T-helper 2 cell treated with Interferon-gamma antibody and Interleukin-4, amounts not matched to agents 100 ng/mL and 5 ng/mL, for 36 hours (primary cell): ENCODE measurements at regions not wholly inside any gene's neighbourhood (a gene's known extent, or its start where the extent isn't known, plus 50 kb on each side); places are given as distances from the start of the nearest gene placed in this dataset.

Source experiments
- intact Hi-C: fragments of 100-400 bp; cut with micrococcal nuclease; formaldehyde crosslinking; loops from one replicate; pipeline ENCODE4 v1.15.1; 2023

GRCh38 chr13:34300559-34300958 is 482.6 kb downstream of the RFC3 start:
- intact Hi-C loops: no loop called here

DNA sequence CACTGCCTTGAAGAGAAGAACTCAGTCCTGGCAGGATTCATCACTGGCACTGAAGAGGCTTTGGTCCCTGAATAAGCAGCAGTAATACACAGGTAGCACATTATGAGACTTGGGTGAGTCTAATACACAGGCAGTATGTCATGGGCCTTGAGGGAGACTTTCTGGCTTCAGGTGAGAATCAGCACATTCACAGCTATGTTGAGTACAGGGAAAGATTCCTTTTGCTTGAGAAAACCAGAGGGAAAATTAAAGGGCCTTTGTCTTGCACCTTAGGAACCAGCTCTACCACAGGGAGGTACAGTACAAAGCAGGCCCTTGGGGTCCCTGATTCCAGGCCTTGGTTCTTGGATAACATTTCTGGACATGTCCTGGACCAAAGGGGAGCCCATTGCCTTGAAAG is 484.6 kb downstream of the RFC3 start:
- intact Hi-C loops: loop anchor here (2.0 kb wide), 1 partner anchor 32 kb away; no protein-coding TSS in a partner anchor

DNA sequence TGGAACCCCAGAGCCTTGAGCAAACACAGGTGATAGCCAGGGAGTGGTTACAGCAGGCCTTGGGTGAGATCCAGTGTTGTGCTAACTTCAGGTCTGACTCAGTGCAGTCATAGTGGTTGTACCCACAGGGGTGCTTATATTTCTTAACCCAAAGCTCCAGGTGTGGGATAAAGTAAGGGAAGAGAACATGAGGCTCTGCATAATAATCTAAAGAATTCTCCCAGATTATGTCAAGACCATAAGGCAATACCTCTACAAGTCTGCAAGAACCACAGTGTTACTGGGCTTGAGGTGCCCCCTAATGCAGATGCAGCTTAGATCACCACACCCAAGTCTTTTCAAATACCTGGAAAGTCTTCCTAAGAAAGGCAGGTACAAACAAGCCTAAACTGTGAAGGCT is 485.4 kb downstream of the RFC3 start:
- intact Hi-C loops: loop anchor here (2.0 kb wide), 1 partner anchor 31 kb away; no protein-coding TSS in a partner anchor

GRCh38 chr13:34307607-34308006 is 489.7 kb downstream of the RFC3 start:
- intact Hi-C loops: no loop called here

DNA sequence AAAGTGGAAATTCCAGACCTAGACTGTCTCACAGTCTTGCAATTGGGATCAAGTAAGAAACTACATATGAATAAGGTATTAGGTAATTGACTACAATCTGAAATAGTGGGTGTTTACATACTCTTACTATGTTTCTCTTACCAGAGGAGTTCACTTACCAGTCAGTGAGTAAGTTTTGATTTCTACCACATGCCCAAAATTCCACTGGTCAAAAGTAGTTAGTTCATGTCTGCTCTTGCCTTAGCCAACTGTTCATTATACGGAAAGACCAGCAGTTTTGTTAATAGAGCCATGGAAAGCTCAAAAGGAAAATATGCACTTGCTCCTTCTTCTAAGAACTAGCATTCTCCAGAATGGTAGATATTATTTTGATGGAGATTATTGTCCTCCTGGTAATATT is 490.8 kb downstream of the RFC3 start:
- intact Hi-C loops: no loop called here

GRCh38 chr13:34310539-34310938 is 492.6 kb downstream of the RFC3 start:
- intact Hi-C loops: no loop called here

GRCh38 chr13:34311251-34311650 is 493.3 kb downstream of the RFC3 start:
- intact Hi-C loops: no loop called here

DNA sequence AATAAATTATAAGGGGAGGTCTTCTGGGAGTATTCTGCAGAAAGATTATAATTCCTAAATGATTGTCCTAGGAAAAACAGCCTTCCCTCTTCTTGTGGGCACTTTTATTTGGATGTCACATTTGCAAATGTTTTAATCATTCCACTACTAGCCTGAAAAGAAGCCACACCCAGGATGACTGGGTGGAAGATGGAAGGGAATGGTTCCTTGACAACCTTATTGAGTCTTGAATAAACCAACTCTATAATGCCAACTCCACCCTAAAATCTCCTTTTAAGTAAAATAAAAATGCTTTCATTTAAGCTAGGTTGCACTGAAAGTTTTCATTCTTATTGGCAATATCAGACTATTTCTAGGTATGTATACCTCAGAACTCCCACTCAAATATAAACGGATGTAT is 494.6 kb downstream of the RFC3 start:
- intact Hi-C loops: no loop called here

GRCh38 chr13:34320084-34320483 is 502.1 kb downstream of the RFC3 start:
- intact Hi-C loops: no loop called here

GRCh38 chr13:34322014-34322742 is 504.2 kb downstream of the RFC3 start:
- intact Hi-C loops: no loop called here

GRCh38 chr13:34322743-34323074 is 504.8 kb downstream of the RFC3 start:
- intact Hi-C loops: no loop called here

DNA sequence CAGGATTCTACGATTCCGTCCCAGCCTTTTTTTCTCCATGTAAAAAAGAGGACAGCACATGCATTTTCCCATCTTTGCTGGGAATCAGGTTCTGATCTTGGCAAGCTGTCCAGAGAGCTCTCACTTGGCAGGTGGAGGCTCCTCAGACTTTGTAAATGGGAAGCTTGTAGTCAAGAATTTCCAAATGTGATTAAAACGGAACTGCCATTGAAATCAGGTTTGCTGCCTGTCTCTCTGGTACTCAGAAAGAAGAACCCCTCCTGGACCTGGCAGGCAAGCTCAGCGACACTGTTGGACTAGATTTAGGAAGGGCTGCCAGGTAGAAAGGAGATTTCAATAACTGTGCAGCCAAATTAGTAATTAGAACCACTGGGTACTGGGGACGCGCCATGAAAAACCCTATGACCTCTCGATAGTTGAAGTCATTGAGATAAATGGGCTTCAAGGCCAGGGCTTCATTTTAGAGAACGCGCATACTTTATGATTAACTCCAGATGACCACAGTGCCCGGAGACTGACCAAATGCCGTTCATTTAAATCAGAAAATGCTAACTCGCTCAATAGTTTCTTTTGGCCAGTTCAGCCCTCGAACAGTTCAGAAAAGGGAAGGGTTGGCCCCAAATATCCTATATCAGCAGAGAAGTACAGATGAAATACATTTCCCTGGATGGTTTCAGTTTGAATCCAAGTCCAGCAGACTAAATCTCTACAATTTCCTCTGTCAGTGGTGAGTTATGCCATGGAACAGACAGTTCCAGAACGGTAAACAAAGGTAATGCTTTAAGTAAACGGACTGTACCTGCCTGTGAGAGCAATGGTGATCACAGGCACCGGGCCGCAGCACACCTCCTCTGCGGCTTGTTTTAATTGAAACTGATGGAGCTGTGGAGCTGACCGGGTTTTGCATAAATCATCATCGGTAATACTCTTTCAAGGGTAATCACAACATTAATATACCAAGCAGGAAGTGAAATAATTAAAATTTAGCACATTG is 517.4 kb downstream of the RFC3 start:
- intact Hi-C loops: loop anchor here (2.0 kb wide), 1 partner anchor 33 kb away; no protein-coding TSS in a partner anchor

GRCh38 chr13:34338102-34338501 is 520.2 kb downstream of the RFC3 start:
- intact Hi-C loops: no loop called here

DNA sequence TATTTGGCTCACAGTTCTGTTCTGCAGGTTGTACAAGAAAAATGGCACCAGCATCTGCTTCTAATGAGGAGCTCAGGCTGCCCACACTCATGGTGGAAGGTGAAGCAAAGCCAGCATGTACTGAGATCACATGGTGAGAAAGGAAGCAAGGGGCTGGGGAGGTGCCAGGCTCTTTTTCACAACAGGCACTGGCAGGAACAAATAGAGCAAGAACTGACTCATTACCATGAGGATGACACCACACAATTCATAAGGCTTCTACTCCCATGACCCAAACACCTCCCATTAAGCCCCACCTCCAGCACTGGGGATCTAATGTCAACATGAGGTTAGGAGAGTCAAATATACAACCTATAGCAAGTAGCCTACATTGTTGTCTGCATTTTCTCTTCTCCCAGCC is 522.6 kb downstream of the RFC3 start:
- intact Hi-C loops: no loop called here

- intact Hi-C loops: no loop called here
Observed at GRCh38 chr13:34343413-34343940, 525.5 kb downstream of the RFC3 start.

DNA sequence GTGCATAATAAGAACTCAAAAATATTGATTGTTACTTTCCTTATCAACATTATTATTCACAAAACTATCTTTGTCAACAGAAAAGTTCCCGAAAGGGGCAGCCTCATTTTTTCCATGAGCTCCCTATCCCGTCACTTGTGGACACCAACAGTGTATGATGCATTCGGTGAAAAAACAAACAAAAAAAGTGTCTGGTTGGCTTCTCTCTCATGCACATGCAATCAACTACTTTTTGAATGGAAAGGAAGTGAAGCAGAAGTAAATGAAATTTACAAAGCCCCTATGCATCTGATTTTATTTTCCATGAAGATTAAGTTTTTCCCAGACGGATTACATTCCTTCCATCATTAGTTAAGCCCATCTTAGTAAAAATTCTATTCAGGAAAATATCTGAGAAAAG is 526.9 kb downstream of the RFC3 start:
- intact Hi-C loops: no loop called here

DNA sequence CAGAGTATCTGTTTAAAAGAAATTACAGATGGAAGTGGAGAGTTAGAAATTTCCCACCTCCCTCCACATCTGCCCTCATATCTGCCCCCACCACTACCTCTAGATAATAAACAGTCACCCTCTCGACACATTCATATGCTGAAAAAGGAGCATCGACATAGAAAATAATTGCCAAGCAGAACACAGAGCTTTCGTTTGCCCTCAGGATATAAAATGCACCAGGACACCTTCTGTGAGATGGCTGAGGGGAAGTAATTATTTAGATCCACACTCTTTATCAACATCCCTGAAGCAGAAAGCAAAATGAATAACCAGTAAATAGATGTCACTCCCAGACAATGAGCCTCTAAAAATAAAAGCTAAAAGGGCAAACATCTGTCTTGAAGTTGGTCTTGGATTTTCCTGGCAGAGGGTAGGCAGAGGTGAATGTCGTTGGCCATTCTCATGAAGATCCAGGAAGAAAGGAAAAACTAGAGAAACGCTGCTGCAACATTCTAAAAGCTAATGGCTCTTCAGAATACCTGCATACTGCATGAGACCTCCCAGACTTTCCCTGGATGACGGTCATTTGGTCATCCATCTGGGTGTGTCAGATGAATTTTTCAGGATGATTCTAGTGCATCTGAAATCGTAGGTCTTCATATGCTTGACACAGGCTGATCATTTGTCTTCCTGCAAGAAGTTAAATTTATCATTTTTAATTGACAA is 527.5 kb downstream of the RFC3 start:
- intact Hi-C loops: no loop called here

DNA sequence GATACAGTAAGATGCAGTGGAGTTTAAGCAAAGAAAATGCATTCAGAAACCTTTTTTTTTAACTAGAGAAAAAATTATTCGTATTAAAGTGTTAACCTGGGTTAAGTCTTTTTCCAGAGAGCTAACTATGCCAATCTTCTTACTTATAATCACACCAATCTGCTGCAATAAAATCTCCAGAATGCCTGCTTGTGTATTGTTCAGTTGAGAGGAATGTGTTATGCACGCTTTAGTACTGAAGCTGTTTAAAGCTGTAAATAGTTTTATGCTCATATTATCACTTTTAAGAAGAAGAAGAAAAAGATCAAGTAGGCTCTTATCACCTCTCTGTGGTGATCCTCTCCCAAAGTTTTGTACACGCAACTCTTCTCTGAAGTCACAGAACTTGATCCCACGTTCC is 528.7 kb downstream of the RFC3 start:
- intact Hi-C loops: no loop called here

- intact Hi-C loops: no loop called here
Observed at GRCh38 chr13:34347784-34348573, 530.0 kb downstream of the RFC3 start.

GRCh38 chr13:34349091-34349722 is 531.3 kb downstream of the RFC3 start:
- intact Hi-C loops: no loop called here
